A549 (cell line): ENCODE measurements at regions not wholly inside any gene's neighbourhood (a gene's known extent, or its start where the extent isn't known, plus 50 kb on each side); places are given as distances from the start of the nearest gene placed in this dataset.

Experiments
- ATAC-seq, 2 experiments: fragments of 200-7000 bp in 1 of 2; fragments of >200 bp in 1 of 2; cut with Nextera tagmentation in 1 of 2; cut with Tn5 transposase in 1 of 2; 3 replicates each; pipeline versions ENCODE4 v1.8.0 to v1.9.1; 2018 to 2020; ENCODE audit warnings: mild to moderate bottlenecking in 1 of 2, moderate library complexity in 1 of 2
- CTCF ChIA-PET: fragments of 300-600 bp; sonication (Branson Sonifier 250); formaldehyde crosslinking; extraction: SDS; loops from one replicate; lab custom pipeline; 2021; ENCODE audit warnings: antibody characterized with exemption, inconsistent platforms; lab: Yijun Ruan, JAX
- POLR2A ChIA-PET: fragments of 350-600 bp; formaldehyde crosslinking; extraction: SDS; loops from one replicate; lab custom pipeline; 2021; ENCODE audit warnings: antibody characterized with exemption, inconsistent platforms; lab: Yijun Ruan, JAX
- DNase-seq, 2 experiments: peaks; one replicate each; pipeline versions ENCODE4 v3.0.0 to v3.0.0-alpha.2; 2011 to 2016; ENCODE audit warnings: low read depth in 1 of 2, low spot score in 1 of 2
- FAIRE-seq: peaks from 2 replicates; lab custom pipeline; 2011; peaks lifted over from hg19 to GRCh38; lab: Jason Lieb, UNC
- H3K27ac ChIP-seq, 2 experiments: fragments of >200 bp; sonication (Bioruptor Twin); formaldehyde crosslinking; 3 replicates each; pipeline ENCODE4 v1.5.1; 2016 to 2017
- H3K4me1 ChIP-seq: fragments of >200 bp; sonication (Bioruptor Twin); formaldehyde crosslinking; 3 replicates; pipeline ENCODE4 v1.6.1; 2016
- H3K4me2 ChIP-seq: fragments of >200 bp; sonication (Bioruptor Twin); formaldehyde crosslinking; 3 replicates; pipeline ENCODE4 v1.6.1; 2016
- H3K4me3 ChIP-seq: fragments of >200 bp; sonication (Bioruptor Twin); formaldehyde crosslinking; 3 replicates; pipeline ENCODE4 v1.5.1; 2016
- H3K9me3 ChIP-seq: fragments of >200 bp; sonication (Bioruptor Twin); formaldehyde crosslinking; 3 replicates; pipeline ENCODE4 v1.6.1; 2016
- ATOH8 ChIP-seq: fragments of 250-450 bp; sonication (Bioruptor Pico); IDR thresholded peaks from 2 replicates; pipeline ENCODE4 v1.5.0; 2020; ENCODE audit warnings: low read depth, mild to moderate bottlenecking, moderate library complexity
- BHLHE40 ChIP-seq: IDR thresholded peaks from 2 replicates; pipeline ENCODE4 v1.6.1; 2012; ENCODE audit warnings: low read depth, low read length, inconsistent platforms
- CBX8 ChIP-seq: fragments of 200-600 bp; sonication (generic); IDR thresholded peaks from 2 replicates; pipeline ENCODE4 v1.6.1; 2016
- CHD2 ChIP-seq: fragments of 150-350 bp; IDR thresholded peaks from 2 replicates; pipeline ENCODE4 v1.6.1; 2014; ENCODE audit warnings: low read length; ENCODE audit not compliant: partially characterized antibody
- CHD4 ChIP-seq: fragments of 200-600 bp; sonication (generic); IDR thresholded peaks from 2 replicates; pipeline ENCODE4 v1.6.1; 2016; ENCODE audit warnings: antibody characterized with exemption, mild to moderate bottlenecking, borderline replicate concordance
- E2F6 ChIP-seq: IDR thresholded peaks from 2 replicates; pipeline ENCODE4 v1.6.1; 2012; ENCODE audit warnings: low read depth, borderline replicate concordance
- ELK1 ChIP-seq: fragments of 150-350 bp; IDR thresholded peaks from 2 replicates; pipeline ENCODE4 v1.6.1; 2014; ENCODE audit warnings: low read depth, mild to moderate bottlenecking, low read length
- ESRRA ChIP-seq: fragments of 150-350 bp; IDR thresholded peaks from 2 replicates; pipeline ENCODE4 v1.6.1; 2014; ENCODE audit warnings: mild to moderate bottlenecking, low read length, borderline replicate concordance
- FOSB ChIP-seq: fragments of 250-450 bp; sonication (Bioruptor Pico); IDR thresholded peaks from 2 replicates; pipeline ENCODE4 v1.5.0; 2020; ENCODE audit warnings: mild to moderate bottlenecking, moderate library complexity
- FOSL2 ChIP-seq, 2 experiments: fragments of 450-650 bp in 1 of 2; fragments of >200 bp in 1 of 2; sonication (Bioruptor Twin) in 1 of 2; formaldehyde crosslinking; IDR thresholded peaks; 2 replicates each; pipeline versions ENCODE4 v1.5.0 to v1.6.1; 2016 to 2020; ENCODE audit warnings: mild to moderate bottlenecking in 1 of 2, moderate library complexity in 1 of 2
- HES2 ChIP-seq: fragments of >200 bp; sonication (Bioruptor Twin); formaldehyde crosslinking; IDR thresholded peaks from 2 replicates; pipeline ENCODE4 v1.6.1; 2016
- HOXA7 ChIP-seq: fragments of 250-450 bp; sonication (Bioruptor Pico); IDR thresholded peaks from 2 replicates; pipeline ENCODE4 v1.5.0; 2020; ENCODE audit warnings: mild to moderate bottlenecking, moderate library complexity
- JUN ChIP-seq, 2 experiments: fragments of >200 bp; sonication (Bioruptor Twin); formaldehyde crosslinking; IDR thresholded peaks; 2 replicates in 1 of 2; 3 replicates in 1 of 2; pipeline ENCODE4 v1.6.1; 2016 to 2017
- JUNB ChIP-seq: fragments of >200 bp; sonication (Bioruptor Twin); formaldehyde crosslinking; IDR thresholded peaks from 2 replicates; pipeline ENCODE4 v1.6.1; 2016
- KDM1A ChIP-seq: fragments of 200-600 bp; sonication (generic); IDR thresholded peaks from 2 replicates; pipeline ENCODE4 v1.6.1; 2016; ENCODE audit warnings: low read depth, mild to moderate bottlenecking
- KDM5A ChIP-seq: fragments of 200-600 bp; sonication (generic); IDR thresholded peaks from 2 replicates; pipeline ENCODE4 v1.6.1; 2016; ENCODE audit warnings: antibody characterized with exemption, mild to moderate bottlenecking
- MAFK ChIP-seq: fragments of 450-650 bp; IDR thresholded peaks from 2 replicates; pipeline ENCODE4 v1.6.1; 2014; ENCODE audit not compliant: partially characterized antibody
- NPAS2 ChIP-seq: fragments of 250-450 bp; sonication (Bioruptor Pico); IDR thresholded peaks from 2 replicates; pipeline ENCODE4 v1.8.0; 2022; ENCODE audit warnings: mild to moderate bottlenecking, moderate library complexity, borderline replicate concordance
- NR3C1 ChIP-seq: fragments of >200 bp; sonication (Bioruptor Twin); formaldehyde crosslinking; IDR thresholded peaks from 3 replicates; pipeline ENCODE4 v1.6.1; 2017
- POLR2A ChIP-seq: IDR thresholded peaks from 2 replicates; pipeline ENCODE4 v1.6.1; 2012; ENCODE audit warnings: mild to moderate bottlenecking, low read length
- POLR2AphosphoS2 ChIP-seq: conservative IDR thresholded peaks from 2 replicates; pipeline ENCODE4 v1.6.1; 2012; ENCODE audit warnings: low read length, improper control_type of control experiment, inconsistent platforms
- RARB ChIP-seq: fragments of 250-450 bp; sonication (Bioruptor Pico); IDR thresholded peaks from 2 replicates; pipeline ENCODE4 v1.8.0; 2021; ENCODE audit warnings: mild to moderate bottlenecking, moderate library complexity
- RCOR1 ChIP-seq: fragments of 150-350 bp; IDR thresholded peaks from 2 replicates; pipeline ENCODE4 v1.6.1; 2014; ENCODE audit warnings: antibody characterized with exemption, low read length, low read depth
- REST ChIP-seq: fragments of 200-600 bp; sonication (generic); IDR thresholded peaks from 2 replicates; pipeline ENCODE4 v1.6.1; 2016; ENCODE audit warnings: antibody characterized with exemption, mild to moderate bottlenecking, moderate library complexity
- SMC3 ChIP-seq: fragments of >200 bp; sonication (Bioruptor Twin); formaldehyde crosslinking; IDR thresholded peaks from 3 replicates; pipeline ENCODE4 v1.6.1; 2018; ENCODE audit warnings: inconsistent platforms
- SREBF2 ChIP-seq: fragments of 450-650 bp; IDR thresholded peaks from 2 replicates; pipeline ENCODE4 v1.6.1; 2014; ENCODE audit warnings: mild to moderate bottlenecking, moderate library complexity
- ZSCAN20 ChIP-seq: fragments of 250-450 bp; sonication (Bioruptor Pico); IDR thresholded peaks from 2 replicates; pipeline ENCODE4 v1.8.0; 2022; ENCODE audit warnings: mild to moderate bottlenecking, moderate library complexity
- WGBS: methylation state at CpG from one replicate; pipeline ENCODE4 v1.1.6; 2017; ENCODE audit errors: missing lambda C conversion rate; 5-methylcytosine and 5-hydroxymethylcytosine counted together

- Histone ChIP-seq H3K4me3 (no peak overlapping the region), H3K9me3 (peaks cover 5% of the 10 kb centered on the region; the same call in 2 of the 3 replicates), H3K27ac (no peak overlapping the region), H3K4me1 (no peaks in the 10 kb centered on the region), H3K4me2 (no peak overlapping the region)
- POLR2A ChIA-PET, result no interaction called here
- 33% methylated on average over 2 of the region's 2 CpGs for WGBS
- FAIRE-seq (no peak), ATAC-seq (no peak), DNase-seq (no peak)
- no peak for TF ChIP-seq ELK1
- TF ChIP-seq RARB (CRISPR knock-in tag), result no peak
- TF ChIP-seq HES2, result no peak
- TF ChIP-seq ATOH8 (CRISPR knock-in tag), result no peak
- no peak for TF ChIP-seq JUNB
- no peak for TF ChIP-seq KDM1A
- CTCF ChIA-PET, result interaction anchor here (1.4 kb wide), 1 partner anchor 8 kb away, joined by 3 read pairs; no protein-coding TSS in a partner anchor
Observed at GRCh38 chr4:53937327-53937726, 127.1 kb downstream of the CHIC2 start.

GRCh38 chr4:53935780-53936179, 128.6 kb downstream of the CHIC2 start:
- DNase-seq (no peak), FAIRE-seq (no peak), ATAC-seq (no peak)
- Histone ChIP-seq H3K4me1 (no peaks in the 10 kb centered on the region), H3K27ac (no peak overlapping the region), H3K9me3 (peaks cover 5% of the 10 kb centered on the region; the same call in 2 of the 3 replicates), H3K4me2 (no peak overlapping the region), H3K4me3 (no peak overlapping the region)
- POLR2A ChIA-PET, result no interaction called here
- CTCF ChIA-PET, result interaction anchor here (1.6 kb wide), 1 partner anchor 8 kb away, joined by 5 read pairs; no protein-coding TSS in a partner anchor
- TF ChIP-seq CHD2, result no peak
- no peak for TF ChIP-seq FOSB (CRISPR knock-in tag)
- no peak for TF ChIP-seq JUNB
- TF ChIP-seq NPAS2, result no peak
- no peak for TF ChIP-seq SMC3
- no peak for TF ChIP-seq KDM5A

GRCh38 chr4:53932796-53933610, 131.4 kb downstream of the CHIC2 start:
- Histone ChIP-seq H3K4me2 (no peak overlapping the region), H3K27ac (no peak overlapping the region), H3K4me3 (no peak overlapping the region), H3K4me1 (peaks cover 16% of the 10 kb centered on the region; the same call in 1 of the 3 replicates), H3K9me3 (no peaks in the 10 kb centered on the region)
- no peak for DNase-seq
- ATAC-seq, result no peak
- POLR2A ChIA-PET, result no interaction called here
- CTCF ChIA-PET, result interaction anchor here (1.0 to 5.4 kb wide), 4 partner anchors 19 to 300 kb away, joined by 4 to 82 read pairs (median 22); no protein-coding TSS in a partner anchor
- 38% methylated on average over 6 of the region's 7 CpGs for WGBS
- FAIRE-seq, result no peak
- no peak for TF ChIP-seq HOXA7 (CRISPR knock-in tag)
- TF ChIP-seq E2F6, result no peak
- no peak for TF ChIP-seq FOSB (CRISPR knock-in tag)
- TF ChIP-seq MAFK, result no peak
- no peak for TF ChIP-seq ZSCAN20
- TF ChIP-seq CHD4, result no peak
- no peak for TF ChIP-seq CBX8
- no peak for TF ChIP-seq POLR2A
- TF ChIP-seq ESRRA, result no peak
- no peak for TF ChIP-seq RCOR1
- no peak for TF ChIP-seq FOSL2 (IDR thresholded peaks at IDR 0.05)
- TF ChIP-seq FOSL2 (CRISPR knock-in tag; IDR thresholded peaks at IDR 0.05), result no peak
- TF ChIP-seq SREBF2, result no peak
- no peak for TF ChIP-seq POLR2AphosphoS2
- no peak for TF ChIP-seq BHLHE40
- no peak for TF ChIP-seq JUN (IDR thresholded peaks at IDR 0.05)
- TF ChIP-seq ATOH8 (CRISPR knock-in tag), result no peak
- no peak for TF ChIP-seq REST
- TF ChIP-seq NR3C1, result no peak
